A549 (cell line): ENCODE measurements at regions not wholly inside any gene's neighbourhood (a gene's known extent, or its start where the extent isn't known, plus 50 kb on each side); places are given as distances from the start of the nearest gene placed in this dataset.

Experiments
- ATAC-seq, 2 experiments: fragments of 200-7000 bp in 1 of 2; fragments of >200 bp in 1 of 2; cut with Nextera tagmentation in 1 of 2; cut with Tn5 transposase in 1 of 2; 3 replicates each; pipeline versions ENCODE4 v1.8.0 to v1.9.1; 2018 to 2020; ENCODE audit warnings: mild to moderate bottlenecking in 1 of 2, moderate library complexity in 1 of 2
- CTCF ChIA-PET: fragments of 300-600 bp; sonication (Branson Sonifier 250); formaldehyde crosslinking; extraction: SDS; loops from one replicate; lab custom pipeline; 2021; ENCODE audit warnings: antibody characterized with exemption, inconsistent platforms; lab: Yijun Ruan, JAX
- POLR2A ChIA-PET: fragments of 350-600 bp; formaldehyde crosslinking; extraction: SDS; loops from one replicate; lab custom pipeline; 2021; ENCODE audit warnings: antibody characterized with exemption, inconsistent platforms; lab: Yijun Ruan, JAX
- DNase-seq, 2 experiments: peaks; one replicate each; pipeline versions ENCODE4 v3.0.0 to v3.0.0-alpha.2; 2011 to 2016; ENCODE audit warnings: low read depth in 1 of 2, low spot score in 1 of 2
- FAIRE-seq: peaks from 2 replicates; lab custom pipeline; 2011; peaks lifted over from hg19 to GRCh38; lab: Jason Lieb, UNC
- H3K27ac ChIP-seq, 2 experiments: fragments of >200 bp; sonication (Bioruptor Twin); formaldehyde crosslinking; 3 replicates each; pipeline ENCODE4 v1.5.1; 2016 to 2017
- H3K4me1 ChIP-seq: fragments of >200 bp; sonication (Bioruptor Twin); formaldehyde crosslinking; 3 replicates; pipeline ENCODE4 v1.6.1; 2016
- H3K4me2 ChIP-seq: fragments of >200 bp; sonication (Bioruptor Twin); formaldehyde crosslinking; 3 replicates; pipeline ENCODE4 v1.6.1; 2016
- H3K4me3 ChIP-seq: fragments of >200 bp; sonication (Bioruptor Twin); formaldehyde crosslinking; 3 replicates; pipeline ENCODE4 v1.5.1; 2016
- H3K9me3 ChIP-seq: fragments of >200 bp; sonication (Bioruptor Twin); formaldehyde crosslinking; 3 replicates; pipeline ENCODE4 v1.6.1; 2016
- CBX2 ChIP-seq: fragments of 200-600 bp; sonication (generic); IDR thresholded peaks from 2 replicates; pipeline ENCODE4 v1.6.1; 2016; ENCODE audit warnings: low read depth, mild to moderate bottlenecking, borderline replicate concordance
- CHD4 ChIP-seq: fragments of 200-600 bp; sonication (generic); IDR thresholded peaks from 2 replicates; pipeline ENCODE4 v1.6.1; 2016; ENCODE audit warnings: antibody characterized with exemption, mild to moderate bottlenecking, borderline replicate concordance
- FOSL2 ChIP-seq, 2 experiments: fragments of 450-650 bp in 1 of 2; fragments of >200 bp in 1 of 2; sonication (Bioruptor Twin) in 1 of 2; formaldehyde crosslinking; IDR thresholded peaks; 2 replicates each; pipeline versions ENCODE4 v1.5.0 to v1.6.1; 2016 to 2020; ENCODE audit warnings: mild to moderate bottlenecking in 1 of 2, moderate library complexity in 1 of 2
- GATA3 ChIP-seq: IDR thresholded peaks from 2 replicates; pipeline ENCODE4 v1.6.1; 2012; ENCODE audit warnings: borderline replicate concordance
- JUNB ChIP-seq: fragments of >200 bp; sonication (Bioruptor Twin); formaldehyde crosslinking; IDR thresholded peaks from 2 replicates; pipeline ENCODE4 v1.6.1; 2016
- KDM1A ChIP-seq: fragments of 200-600 bp; sonication (generic); IDR thresholded peaks from 2 replicates; pipeline ENCODE4 v1.6.1; 2016; ENCODE audit warnings: low read depth, mild to moderate bottlenecking
- MYC ChIP-seq: IDR thresholded peaks from 2 replicates; pipeline ENCODE4 v1.6.1; 2012; ENCODE audit warnings: mild to moderate bottlenecking, inconsistent platforms, low read length, improper control_type of control experiment, borderline replicate concordance
- NFE2L2 ChIP-seq: fragments of 150-350 bp; conservative IDR thresholded peaks from 2 replicates; pipeline ENCODE4 v1.6.1; 2014; ENCODE audit warnings: low read length
- POLR2AphosphoS2 ChIP-seq: conservative IDR thresholded peaks from 2 replicates; pipeline ENCODE4 v1.6.1; 2012; ENCODE audit warnings: low read length, improper control_type of control experiment, inconsistent platforms
- RFX5 ChIP-seq: fragments of 450-650 bp; IDR thresholded peaks from 2 replicates; pipeline ENCODE4 v1.7.1; 2014; ENCODE audit warnings: antibody characterized with exemption, mild to moderate bottlenecking, moderate library complexity
- TP53 ChIP-seq: fragments of 250-450 bp; sonication (Bioruptor Pico); IDR thresholded peaks from 2 replicates; pipeline ENCODE4 v1.5.0; 2021; ENCODE audit warnings: mild to moderate bottlenecking, moderate library complexity
- ZNF302 ChIP-seq: fragments of 250-450 bp; sonication (Bioruptor Pico); IDR thresholded peaks from 2 replicates; pipeline ENCODE4 v1.9.0; 2021; ENCODE audit warnings: inconsistent platforms, mild to moderate bottlenecking, moderate library complexity
- WGBS: methylation state at CpG from one replicate; pipeline ENCODE4 v1.1.6; 2017; ENCODE audit errors: missing lambda C conversion rate; 5-methylcytosine and 5-hydroxymethylcytosine counted together

- 6% methylated on average over 6 of the region's 6 CpGs for WGBS
- TF ChIP-seq CHD4 (no peak), KDM1A (no peak), GATA3 (no peak), FOSL2 (IDR thresholded peaks at IDR 0.05) (no peak), FOSL2 (CRISPR knock-in tag; IDR thresholded peaks at IDR 0.05) (no peak), TP53 (no peak), NFE2L2 (no peak), POLR2AphosphoS2 (no peak), JUNB (no peak), CBX2 (no peak), RFX5 (no peak), MYC (no peak), ZNF302 (no peak)
- Histone ChIP-seq H3K4me3 (no peak overlapping the region), H3K4me2 (no peak overlapping the region), H3K4me1 (no peaks in the 10 kb centered on the region), H3K9me3 (peaks cover 85% of the 10 kb centered on the region), H3K27ac (no peak overlapping the region)
- POLR2A ChIA-PET: no interaction called here
- DNase-seq (no peak), FAIRE-seq (peak; percentile 28), ATAC-seq (no peak)
- CTCF ChIA-PET: no interaction called here
These were observed 50.1 kb upstream of the ZNF573 start for GRCh38 chr19:37829526-37829925.
